Neutrophil (primary cell): ENCODE measurements at regions not wholly inside any gene's neighbourhood (a gene's known extent, or its start where the extent isn't known, plus 50 kb on each side); places are given as distances from the start of the nearest gene placed in this dataset.

Experiments used
- H3K27ac ChIP-seq: fragments of 200-600 bp; sonication (generic); 2 replicates; pipeline ENCODE4 v1.5.1; 2016; ENCODE audit warnings: mild to moderate bottlenecking, moderate library complexity
- H3K27me3 ChIP-seq: fragments of 200-600 bp; sonication (generic); 2 replicates; pipeline ENCODE4 v1.6.0; 2016; ENCODE audit warnings: mild to moderate bottlenecking
- H3K36me3 ChIP-seq: fragments of 200-600 bp; sonication (generic); 2 replicates; pipeline ENCODE4 v1.5.1; 2017
- H3K4me1 ChIP-seq, 2 experiments: fragments of 200-600 bp in 1 of 2; sonication (generic) in 1 of 2; 1 replicate in 1 of 2; 2 replicates in 1 of 2; pipeline versions ENCODE4 v1.5.1 to v1.6.1; 2013 to 2016; ENCODE audit warnings: low read depth in 1 of 2, low read length in 1 of 2, mild to moderate bottlenecking in 1 of 2, moderate library complexity in 1 of 2; ENCODE audit not compliant: control insufficient read depth in 1 of 2, insufficient read depth in 1 of 2
- H3K4me3 ChIP-seq, 2 experiments: fragments of 200-600 bp in 1 of 2; sonication (generic) in 1 of 2; 1 replicate in 1 of 2; 2 replicates in 1 of 2; pipeline ENCODE4 v1.5.1; 2013 to 2016; ENCODE audit warnings: low read depth in 1 of 2, low read length in 1 of 2, mild to moderate bottlenecking in 1 of 2, moderate library complexity in 1 of 2
- H3K9me3 ChIP-seq: fragments of 200-600 bp; sonication (generic); 2 replicates; pipeline ENCODE4 v1.5.1; 2016
- CTCF ChIP-seq: fragments of 200-600 bp; sonication (generic); IDR thresholded peaks from 2 replicates; pipeline ENCODE4 v1.5.1; 2016; ENCODE audit warnings: antibody characterized with exemption

DNA sequence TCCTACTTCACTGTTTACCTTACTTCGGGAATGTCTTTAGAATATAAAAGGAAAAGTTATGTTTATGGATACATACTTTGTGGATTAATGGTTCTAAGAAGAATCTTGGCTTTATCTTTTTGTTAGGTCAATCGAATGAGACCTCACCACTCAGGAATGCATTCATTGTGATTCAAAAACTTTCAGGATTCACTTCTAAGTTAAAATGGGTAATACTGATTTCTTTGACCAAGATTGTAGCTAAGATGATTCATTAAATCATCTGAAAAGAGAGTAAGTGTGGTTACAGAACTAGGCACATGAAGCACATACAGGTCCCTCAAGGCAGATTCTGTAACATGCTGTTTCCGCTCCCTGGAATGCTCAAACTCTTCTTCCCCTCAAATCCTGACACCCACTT lies 716.4 kb downstream of the KCNA4 start:
- Histone ChIP-seq H3K27ac (no peak overlapping the region), H3K9me3 (no peaks in the 10 kb centered on the region), H3K4me1 (no peaks in the 10 kb centered on the region), H3K27me3 (no peaks in the 10 kb centered on the region), H3K36me3 (no peaks in the 10 kb centered on the region), H3K4me3 (no peak overlapping the region)
- no peak for TF ChIP-seq CTCF

GRCh38 chr11:29296680-29297079 lies 720.1 kb downstream of the KCNA4 start:
- H3K27me3 ChIP-seq, result no peaks in the 10 kb centered on the region
- no peak for TF ChIP-seq CTCF
- H3K4me1 ChIP-seq, result no peaks in the 10 kb centered on the region
- no peak overlapping the region for H3K27ac ChIP-seq
- no peaks in the 10 kb centered on the region for H3K9me3 ChIP-seq
- H3K4me3 ChIP-seq, result no peak overlapping the region
- H3K36me3 ChIP-seq, result no peaks in the 10 kb centered on the region

GRCh38 chr11:29293825-29294224 lies 723.0 kb downstream of the KCNA4 start:
- no peak overlapping the region for H3K27ac ChIP-seq
- no peaks in the 10 kb centered on the region for H3K4me1 ChIP-seq
- H3K27me3 ChIP-seq, result no peaks in the 10 kb centered on the region
- H3K4me3 ChIP-seq, result no peak overlapping the region
- no peaks in the 10 kb centered on the region for H3K9me3 ChIP-seq
- H3K36me3 ChIP-seq, result no peaks in the 10 kb centered on the region
- no peak for TF ChIP-seq CTCF

DNA sequence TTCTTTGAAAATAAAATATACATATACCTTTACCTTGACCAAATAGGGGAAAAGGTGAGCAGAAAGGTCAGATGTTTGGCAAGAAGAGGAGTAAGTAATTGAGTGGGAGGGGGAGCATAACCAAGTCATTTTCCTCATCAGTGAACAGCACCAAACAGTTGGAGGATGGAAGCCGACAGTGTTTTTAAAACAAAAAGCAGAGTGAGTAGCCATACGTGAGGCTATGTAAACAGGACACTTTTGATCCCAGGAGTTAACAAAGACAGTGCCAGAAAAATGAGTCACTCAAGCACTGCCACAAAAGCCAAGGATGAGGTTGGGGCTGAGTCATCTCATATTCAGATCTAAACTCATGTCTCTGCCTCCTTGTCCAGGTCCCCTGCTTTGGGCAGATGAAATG lies 734.7 kb downstream of the KCNA4 start:
- Histone ChIP-seq H3K36me3 (no peaks in the 10 kb centered on the region), H3K27me3 (no peaks in the 10 kb centered on the region), H3K4me3 (no peak overlapping the region), H3K4me1 (no peaks in the 10 kb centered on the region), H3K27ac (no peak overlapping the region), H3K9me3 (no peaks in the 10 kb centered on the region)
- TF ChIP-seq CTCF, result no peak

GRCh38 chr11:29281271-29281777 lies 735.5 kb downstream of the KCNA4 start:
- Histone ChIP-seq H3K4me1 (no peaks in the 10 kb centered on the region), H3K27me3 (no peaks in the 10 kb centered on the region), H3K36me3 (no peaks in the 10 kb centered on the region), H3K27ac (no peak overlapping the region), H3K4me3 (no peak overlapping the region), H3K9me3 (no peaks in the 10 kb centered on the region)
- no peak for TF ChIP-seq CTCF

- no peaks in the 10 kb centered on the region for H3K27me3 ChIP-seq
- H3K27ac ChIP-seq, result no peak overlapping the region
Observed at GRCh38 chr11:29280452-29280851, 736.4 kb downstream of the KCNA4 start.

More at GRCh38 chr11:29280452-29280851, 736.4 kb downstream of the KCNA4 start:
- H3K36me3 ChIP-seq, result no peaks in the 10 kb centered on the region
- H3K4me1 ChIP-seq, result no peaks in the 10 kb centered on the region
- no peaks in the 10 kb centered on the region for H3K9me3 ChIP-seq
- H3K4me3 ChIP-seq, result no peak overlapping the region
- no peak for TF ChIP-seq CTCF
